IPS-18c (cell line): ENCODE measurements at regions not wholly inside any gene's neighbourhood (a gene's known extent, or its start where the extent isn't known, plus 50 kb on each side); places are given as distances from the start of the nearest gene placed in this dataset.

Source experiments
- H3K4me3 ChIP-seq: 2 replicates; pipeline ENCODE4 v1.7.0; 2013; ENCODE audit warnings: low read depth, mild to moderate bottlenecking, low read length, moderate library complexity; ENCODE audit not compliant: insufficient read depth
- H3K9me3 ChIP-seq: one replicate; pipeline ENCODE4 v1.6.1; 2013; ENCODE audit warnings: mild to moderate bottlenecking, low read length, moderate library complexity; ENCODE audit not compliant: control insufficient read depth, insufficient read depth

- no peaks in the 10 kb centered on the region for H3K9me3 ChIP-seq
Measured at GRCh38 chr16:75780669-75781068, 54.4 kb upstream of the CPHXL start.

GRCh38 chr16:75781683-75782343, 55.5 kb upstream of the CPHXL start:
- H3K9me3 ChIP-seq = no peaks in the 10 kb centered on the region

More at GRCh38 chr16:75780669-75781068, 54.4 kb upstream of the CPHXL start:
- no peak overlapping the region for H3K4me3 ChIP-seq

GRCh38 chr16:75787440-75787839, 61.1 kb upstream of the CPHXL start:
- H3K9me3 ChIP-seq = no peaks in the 10 kb centered on the region
- H3K4me3 ChIP-seq = no peak overlapping the region

More at GRCh38 chr16:75781683-75782343, 55.5 kb upstream of the CPHXL start:
- H3K4me3 ChIP-seq = no peak overlapping the region

GRCh38 chr16:75789237-75789636, 62.9 kb upstream of the CPHXL start:
- H3K9me3 ChIP-seq = no peaks in the 10 kb centered on the region
- no peak overlapping the region for H3K4me3 ChIP-seq

GRCh38 chr16:75792771-75793492, 66.6 kb upstream of the CPHXL start:
- no peaks in the 10 kb centered on the region for H3K9me3 ChIP-seq
- H3K4me3 ChIP-seq = no peak overlapping the region

GRCh38 chr16:75793641-75794040, 67.4 kb upstream of the CPHXL start:
- no peak overlapping the region for H3K4me3 ChIP-seq
- no peaks in the 10 kb centered on the region for H3K9me3 ChIP-seq

- H3K9me3 ChIP-seq = no peaks in the 10 kb centered on the region
- no peak overlapping the region for H3K4me3 ChIP-seq
Measured at GRCh38 chr16:75794426-75794825, 68.1 kb upstream of the CPHXL start.

GRCh38 chr16:75798714-75799113, 72.4 kb upstream of the CPHXL start:
- H3K4me3 ChIP-seq = no peak overlapping the region
- H3K9me3 ChIP-seq = no peaks in the 10 kb centered on the region

GRCh38 chr16:75801307-75801706, 75.0 kb upstream of the CPHXL start:
- no peak overlapping the region for H3K4me3 ChIP-seq
- no peaks in the 10 kb centered on the region for H3K9me3 ChIP-seq

GRCh38 chr16:75803753-75804152, 77.5 kb upstream of the CPHXL start:
- Histone ChIP-seq H3K9me3 (no peaks in the 10 kb centered on the region), H3K4me3 (no peak overlapping the region)

- H3K9me3 ChIP-seq = no peaks in the 10 kb centered on the region
- no peak overlapping the region for H3K4me3 ChIP-seq
Measured at GRCh38 chr16:75804368-75804767, 78.1 kb upstream of the CPHXL start.

GRCh38 chr16:75805946-75806345, 79.7 kb upstream of the CPHXL start:
- Histone ChIP-seq H3K9me3 (no peaks in the 10 kb centered on the region), H3K4me3 (no peak overlapping the region)

GRCh38 chr16:75806487-75806886, 80.2 kb upstream of the CPHXL start:
- H3K9me3 ChIP-seq = no peaks in the 10 kb centered on the region
- H3K4me3 ChIP-seq = no peak overlapping the region

- Histone ChIP-seq H3K4me3 (no peak overlapping the region), H3K9me3 (no peaks in the 10 kb centered on the region)
Measured at GRCh38 chr16:75810342-75810741, 84.1 kb upstream of the CPHXL start.

GRCh38 chr16:75811020-75811634, 84.8 kb upstream of the CPHXL start:
- H3K4me3 ChIP-seq = no peak overlapping the region
- H3K9me3 ChIP-seq = no peaks in the 10 kb centered on the region

GRCh38 chr16:75818491-75818890, 92.2 kb upstream of the CPHXL start:
- no peak overlapping the region for H3K4me3 ChIP-seq

GRCh38 chr16:75820672-75821071, 94.4 kb upstream of the CPHXL start:
- no peak overlapping the region for H3K4me3 ChIP-seq
- H3K9me3 ChIP-seq = no peaks in the 10 kb centered on the region

More at GRCh38 chr16:75818491-75818890, 92.2 kb upstream of the CPHXL start:
- H3K9me3 ChIP-seq = no peaks in the 10 kb centered on the region

- Histone ChIP-seq H3K4me3 (no peak overlapping the region), H3K9me3 (no peaks in the 10 kb centered on the region)
Measured at GRCh38 chr16:75821117-75821516, 94.8 kb upstream of the CPHXL start.
